SU-DHL-6 (cell line): ENCODE measurements at regions not wholly inside any gene's neighbourhood (a gene's known extent, or its start where the extent isn't known, plus 50 kb on each side); places are given as distances from the start of the nearest gene placed in this dataset.

Experiments used
- EZH2phosphoT487 ChIP-seq: fragments of 200-600 bp; sonication (generic), shearing (Covaris generic); conservative IDR thresholded peaks from 2 replicates; pipeline ENCODE4 v1.6.1; 2018; ENCODE audit warnings: mild to moderate bottlenecking, antibody characterized with exemption, low read length, moderate library complexity, mixed read lengths
- TF ChIP-seq, protein P1 (sequence below): fragments of 200-600 bp; sonication (generic); IDR thresholded peaks from one replicate; pipeline ENCODE4 v1.5.1; 2017; ENCODE audit warnings: antibody characterized with exemption, mild to moderate bottlenecking, low read length, moderate library complexity; ENCODE audit not compliant: insufficient read depth, poor library complexity, severe bottlenecking

DNA sequence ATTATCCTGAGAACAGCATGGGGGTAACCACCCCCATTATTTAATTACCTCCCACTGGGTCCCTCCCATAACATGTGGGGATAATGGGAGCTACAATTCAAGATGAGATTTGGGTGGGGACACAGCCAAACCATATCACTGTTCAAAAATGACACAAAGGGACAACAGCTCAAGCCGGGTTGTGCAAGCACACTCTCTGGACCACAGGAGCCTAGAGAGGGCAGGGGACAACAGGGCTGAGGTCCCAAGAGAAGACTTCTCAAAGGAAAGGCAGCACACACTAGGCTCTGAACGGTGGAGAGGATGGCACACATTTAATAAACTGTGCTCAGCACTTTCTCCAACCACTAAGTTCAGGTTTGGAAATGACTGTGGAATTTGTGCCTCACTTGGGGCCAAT is 122.1 kb upstream of the PKDCC start:
- TF ChIP-seq, protein P1, sequence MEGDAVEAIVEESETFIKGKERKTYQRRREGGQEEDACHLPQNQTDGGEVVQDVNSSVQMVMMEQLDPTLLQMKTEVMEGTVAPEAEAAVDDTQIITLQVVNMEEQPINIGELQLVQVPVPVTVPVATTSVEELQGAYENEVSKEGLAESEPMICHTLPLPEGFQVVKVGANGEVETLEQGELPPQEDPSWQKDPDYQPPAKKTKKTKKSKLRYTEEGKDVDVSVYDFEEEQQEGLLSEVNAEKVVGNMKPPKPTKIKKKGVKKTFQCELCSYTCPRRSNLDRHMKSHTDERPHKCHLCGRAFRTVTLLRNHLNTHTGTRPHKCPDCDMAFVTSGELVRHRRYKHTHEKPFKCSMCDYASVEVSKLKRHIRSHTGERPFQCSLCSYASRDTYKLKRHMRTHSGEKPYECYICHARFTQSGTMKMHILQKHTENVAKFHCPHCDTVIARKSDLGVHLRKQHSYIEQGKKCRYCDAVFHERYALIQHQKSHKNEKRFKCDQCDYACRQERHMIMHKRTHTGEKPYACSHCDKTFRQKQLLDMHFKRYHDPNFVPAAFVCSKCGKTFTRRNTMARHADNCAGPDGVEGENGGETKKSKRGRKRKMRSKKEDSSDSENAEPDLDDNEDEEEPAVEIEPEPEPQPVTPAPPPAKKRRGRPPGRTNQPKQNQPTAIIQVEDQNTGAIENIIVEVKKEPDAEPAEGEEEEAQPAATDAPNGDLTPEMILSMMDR = no peak
- no peak for TF ChIP-seq EZH2phosphoT487
